NCI-H2196 treated with DMSO at 0.1 percent for 48 hours (cell line): ENCODE measurements at regions not wholly inside any gene's neighbourhood (a gene's known extent, or its start where the extent isn't known, plus 50 kb on each side); places are given as distances from the start of the nearest gene placed in this dataset.
"Not testable (repeated sequence)": the region's sequence is repeated elsewhere in the genome, so short reads cannot be mapped to it uniquely, and the experiment has no call there.

Experiments
- DNase-seq: peaks from one replicate; lab custom pipeline; 2025; ENCODE audit not compliant: unreplicated experiment; lab: John Stamatoyannopoulos, UW

- no peak for DNase-seq
Observed at GRCh38 chr5:154653764-154654485, 101.3 kb upstream of the LARP1 start.

- DNase-seq: no peak
Observed at GRCh38 chr5:154653418-154653763, 101.8 kb upstream of the LARP1 start.

GRCh38 chr5:154652746-154653417 lies 102.3 kb upstream of the LARP1 start:
- no peak for DNase-seq

- not testable (repeated sequence) for DNase-seq
Observed at GRCh38 chr5:154651795-154652194, 103.4 kb upstream of the LARP1 start.

GRCh38 chr5:154648706-154649105 lies 106.5 kb upstream of the LARP1 start:
- no peak for DNase-seq

GRCh38 chr5:154648229-154648628 lies 106.9 kb upstream of the LARP1 start:
- no peak for DNase-seq

- no peak for DNase-seq
Observed at GRCh38 chr5:154647761-154648145, 107.4 kb upstream of the LARP1 start.

GRCh38 chr5:154647114-154647760 lies 107.9 kb upstream of the LARP1 start:
- no peak for DNase-seq

GRCh38 chr5:154646745-154647113 lies 108.4 kb upstream of the LARP1 start:
- no peak for DNase-seq

GRCh38 chr5:154644745-154645411 lies 110.3 kb upstream of the LARP1 start:
- DNase-seq: no peak

- no peak for DNase-seq
Observed at GRCh38 chr5:154642499-154643245, 112.5 kb upstream of the LARP1 start.

- DNase-seq: not testable (repeated sequence)
Observed at GRCh38 chr5:154640213-154640831, 114.9 kb upstream of the LARP1 start.

GRCh38 chr5:154636786-154637185 lies 118.4 kb upstream of the LARP1 start:
- not testable (repeated sequence) for DNase-seq

- not testable (repeated sequence) for DNase-seq
Observed at GRCh38 chr5:154636271-154636670, 118.9 kb upstream of the LARP1 start.

- not testable (repeated sequence) for DNase-seq
Observed at GRCh38 chr5:154633744-154634143, 121.4 kb upstream of the LARP1 start.

GRCh38 chr5:154631141-154631540 lies 124.0 kb upstream of the LARP1 start:
- DNase-seq: no peak

GRCh38 chr5:154630410-154630809 lies 124.8 kb upstream of the LARP1 start:
- DNase-seq: no peak

GRCh38 chr5:154628685-154629084 lies 126.5 kb upstream of the LARP1 start:
- no peak for DNase-seq

GRCh38 chr5:154627698-154628678 lies 127.2 kb upstream of the LARP1 start:
- no peak for DNase-seq
